GM13977 (cell line): ENCODE measurements at regions not wholly inside any gene's neighbourhood (a gene's known extent, or its start where the extent isn't known, plus 50 kb on each side); places are given as distances from the start of the nearest gene placed in this dataset.

Experiments used
- DNase-seq: peaks from one replicate; pipeline ENCODE4 v3.0.0; 2012; ENCODE audit warnings: low spot score
- CTCF ChIP-seq: IDR thresholded peaks from 2 replicates; pipeline ENCODE4 v1.5.1; 2012; ENCODE audit warnings: mild to moderate bottlenecking, control low read depth; ENCODE audit not compliant: insufficient read depth; ENCODE audit errors: extremely low read depth, missing control alignments
- in situ Hi-C: fragments of 300-500 bp; cut with MboI; formaldehyde crosslinking; loops from one replicate; pipeline ENCODE4 v1.12.0; 2022; ENCODE audit warnings: low sequenced_read_pairs, low pct_unique_long_range_greater_than_20kb, mixed read lengths, inconsistent platforms; ENCODE audit not compliant: unreplicated experiment

DNA sequence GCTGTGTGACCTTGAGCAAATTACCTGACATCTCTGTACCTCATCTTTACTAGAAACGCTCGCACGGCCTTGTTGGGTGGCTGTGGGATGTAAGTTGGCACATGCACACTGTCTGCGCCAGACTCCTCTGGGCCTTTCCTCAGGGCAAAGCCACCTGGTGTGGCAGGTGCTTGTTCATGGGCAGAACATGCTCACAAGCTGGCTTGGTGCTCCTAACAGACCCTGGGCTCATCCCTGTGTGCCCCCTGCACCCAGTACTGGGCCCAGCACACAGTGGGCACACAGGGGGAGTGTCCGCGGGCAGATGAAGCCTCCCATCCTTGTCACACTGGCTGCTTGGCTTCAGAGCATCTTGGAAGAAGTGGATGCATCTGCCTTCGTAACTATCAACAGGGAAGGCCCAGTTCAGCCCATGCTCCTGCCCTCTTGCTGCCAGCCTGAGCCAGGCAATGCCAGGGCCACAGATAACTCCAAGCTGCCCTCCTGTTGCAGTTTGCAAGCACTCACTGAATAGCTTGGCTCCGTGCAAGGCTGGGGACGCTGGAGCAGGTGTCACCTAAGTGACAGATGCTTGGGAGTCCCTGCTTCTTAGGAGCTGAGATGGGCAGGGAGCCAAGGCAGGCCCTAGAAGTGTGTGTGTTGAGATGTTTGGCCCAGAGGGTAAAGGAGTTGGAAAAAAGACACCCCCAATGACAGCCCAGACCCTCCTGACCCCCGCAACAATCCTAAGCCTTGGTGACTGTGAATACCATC, 123.9 kb downstream of the TUBA3C start:
- no peak for DNase-seq
- in situ Hi-C loops, result no loop called here
- no peak for TF ChIP-seq CTCF

- in situ Hi-C loops, result no loop called here
These were observed 124.6 kb downstream of the TUBA3C start for GRCh38 chr13:19056984-19057490.

GRCh38 chr13:19056355-19056880, 125.2 kb downstream of the TUBA3C start:
- TF ChIP-seq CTCF, result no peak
- no peak for DNase-seq
- in situ Hi-C loops, result no loop called here

More at GRCh38 chr13:19056984-19057490, 124.6 kb downstream of the TUBA3C start:
- DNase-seq, result no peak
- TF ChIP-seq CTCF, result no peak

DNA sequence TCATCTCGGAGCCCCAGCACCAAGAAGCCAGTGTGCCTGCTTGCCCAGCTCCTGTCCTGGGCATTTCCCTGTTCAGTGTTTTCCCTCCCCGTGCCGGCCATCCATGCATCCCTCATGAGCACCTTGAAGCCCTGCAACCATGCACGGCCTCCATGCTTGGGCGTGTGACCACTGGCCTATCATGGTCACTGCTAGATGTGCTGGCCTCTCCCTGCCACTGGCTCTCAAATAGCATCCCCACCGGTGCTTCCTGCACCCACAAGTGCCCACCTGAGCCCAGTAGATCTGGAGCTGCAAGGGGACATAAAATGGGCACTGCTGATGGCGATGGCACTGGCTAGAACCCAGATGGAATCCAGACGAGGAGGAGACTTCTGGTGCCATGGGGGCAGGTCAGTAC, 126.0 kb downstream of the TUBA3C start:
- no peak for TF ChIP-seq CTCF
- no peak for DNase-seq
- in situ Hi-C loops, result no loop called here

GRCh38 chr13:19053561-19053960, 128.1 kb downstream of the TUBA3C start:
- no peak for TF ChIP-seq CTCF
- in situ Hi-C loops, result no loop called here
- no peak for DNase-seq

DNA sequence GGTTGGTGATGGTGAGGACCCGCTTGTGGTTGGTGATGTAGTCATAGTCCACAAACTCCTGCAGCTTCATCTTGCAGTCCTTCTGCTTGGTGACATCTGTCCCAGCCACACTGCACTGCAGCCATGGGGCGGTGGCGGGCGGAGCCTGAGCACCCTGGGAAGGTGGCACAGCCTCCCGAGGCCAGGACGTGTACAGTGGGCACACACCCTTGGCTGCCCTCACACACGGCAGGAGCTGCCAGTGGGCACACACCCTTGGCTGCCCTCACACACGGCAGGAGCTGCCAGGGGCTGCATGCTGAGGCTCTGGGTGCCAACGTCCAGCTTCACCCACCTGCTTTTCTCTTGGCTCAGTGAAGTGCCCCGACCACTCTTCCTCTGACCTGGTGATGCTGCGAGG, 128.7 kb downstream of the TUBA3C start:
- no peak for DNase-seq
- TF ChIP-seq CTCF, result no peak
- in situ Hi-C loops, result no loop called here
